ENCODE measurements at regions not wholly inside any gene's neighbourhood (a gene's known extent, or its start where the extent isn't known, plus 50 kb on each side); places are given as distances from the start of the nearest gene placed in this dataset.
"Not testable (repeated sequence)": the region's sequence is repeated elsewhere in the genome, so short reads cannot be mapped to it uniquely, and the experiment has no call there.

DNA sequence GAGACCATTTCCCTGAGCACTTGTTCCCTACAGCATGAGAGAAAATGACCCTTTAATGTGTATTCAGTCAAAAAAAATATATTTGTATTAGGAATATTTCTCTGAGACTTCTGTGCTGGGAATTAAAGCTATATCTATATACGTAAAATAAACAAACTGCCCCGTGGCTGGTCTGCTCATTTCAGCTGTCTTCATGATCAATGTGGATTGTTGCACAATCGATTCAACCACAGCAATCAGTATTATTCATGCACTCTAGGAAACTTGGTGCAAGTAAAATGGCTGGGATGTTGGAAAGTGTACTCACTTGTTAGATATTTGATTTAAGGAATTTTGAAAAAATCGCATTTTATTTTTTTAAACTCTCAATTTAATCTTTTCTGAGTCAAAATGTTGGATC is 307.9 kb upstream of the ZFP42 start:
- Histone ChIP-seq H3K9me3 (ENCODE audit: severe bottlenecking) (no peaks in the 10 kb centered on the region), H3K27me3 (ENCODE audit: insufficient read depth, poor library complexity, severe bottlenecking) (no peaks in the 10 kb centered on the region), H3K36me3 (ENCODE audit: low read depth) (no peaks in the 10 kb centered on the region), H3K4me1 (ENCODE audit: insufficient read depth, poor library complexity, severe bottlenecking) (no peaks in the 10 kb centered on the region), H3K27ac (ENCODE audit: poor library complexity, severe bottlenecking) (no peak overlapping the region), H3K4me3 (ENCODE audit: severe bottlenecking) (no peak overlapping the region)
- TF ChIP-seq, protein P1, sequence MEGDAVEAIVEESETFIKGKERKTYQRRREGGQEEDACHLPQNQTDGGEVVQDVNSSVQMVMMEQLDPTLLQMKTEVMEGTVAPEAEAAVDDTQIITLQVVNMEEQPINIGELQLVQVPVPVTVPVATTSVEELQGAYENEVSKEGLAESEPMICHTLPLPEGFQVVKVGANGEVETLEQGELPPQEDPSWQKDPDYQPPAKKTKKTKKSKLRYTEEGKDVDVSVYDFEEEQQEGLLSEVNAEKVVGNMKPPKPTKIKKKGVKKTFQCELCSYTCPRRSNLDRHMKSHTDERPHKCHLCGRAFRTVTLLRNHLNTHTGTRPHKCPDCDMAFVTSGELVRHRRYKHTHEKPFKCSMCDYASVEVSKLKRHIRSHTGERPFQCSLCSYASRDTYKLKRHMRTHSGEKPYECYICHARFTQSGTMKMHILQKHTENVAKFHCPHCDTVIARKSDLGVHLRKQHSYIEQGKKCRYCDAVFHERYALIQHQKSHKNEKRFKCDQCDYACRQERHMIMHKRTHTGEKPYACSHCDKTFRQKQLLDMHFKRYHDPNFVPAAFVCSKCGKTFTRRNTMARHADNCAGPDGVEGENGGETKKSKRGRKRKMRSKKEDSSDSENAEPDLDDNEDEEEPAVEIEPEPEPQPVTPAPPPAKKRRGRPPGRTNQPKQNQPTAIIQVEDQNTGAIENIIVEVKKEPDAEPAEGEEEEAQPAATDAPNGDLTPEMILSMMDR (IDR thresholded peaks at IDR 0.05; ENCODE audit: poor library complexity, severe bottlenecking): no peak
- DNase-seq (ENCODE audit: low spot score): no peak
- ATAC-seq (ENCODE audit: low read depth): no peak

- ATAC-seq (ENCODE audit: low read depth): no peak
- no peak for DNase-seq (ENCODE audit: low spot score)
- no peaks in the 10 kb centered on the region for H3K36me3 ChIP-seq (ENCODE audit: low read depth)
- H3K4me1 ChIP-seq (ENCODE audit: insufficient read depth, poor library complexity, severe bottlenecking): no peaks in the 10 kb centered on the region
- no peaks in the 10 kb centered on the region for H3K27me3 ChIP-seq (ENCODE audit: insufficient read depth, poor library complexity, severe bottlenecking)
- TF ChIP-seq, protein P1 (IDR thresholded peaks at IDR 0.05; ENCODE audit: poor library complexity, severe bottlenecking): no peak
- H3K9me3 ChIP-seq (ENCODE audit: severe bottlenecking): no peaks in the 10 kb centered on the region
- H3K4me3 ChIP-seq (ENCODE audit: severe bottlenecking): no peak overlapping the region
- no peak overlapping the region for H3K27ac ChIP-seq (ENCODE audit: poor library complexity, severe bottlenecking)
Measured at GRCh38 chr4:187692626-187693025, 302.9 kb upstream of the ZFP42 start.

DNA sequence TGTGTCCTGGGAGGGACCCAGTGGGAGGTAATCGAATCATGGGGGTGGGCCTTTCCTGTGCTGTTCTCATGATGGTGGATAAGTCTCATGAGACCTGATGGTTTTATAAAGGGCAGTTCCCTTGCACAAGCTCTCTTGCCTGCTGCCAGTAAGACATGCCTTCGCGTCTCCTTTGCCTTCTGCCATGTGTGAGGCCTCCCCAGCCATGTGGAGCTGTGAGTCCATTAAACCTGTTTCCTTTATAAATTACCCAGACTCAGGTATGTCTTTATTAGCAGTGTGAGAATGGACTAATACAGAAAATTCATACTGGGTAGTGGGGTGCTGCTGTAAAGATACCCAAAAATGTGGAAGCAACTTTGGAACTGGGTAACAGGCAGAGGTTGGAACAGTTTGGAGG is 300.0 kb upstream of the ZFP42 start:
- H3K4me3 ChIP-seq (ENCODE audit: severe bottlenecking); ATAC-seq (ENCODE audit: low read depth); H3K9me3 ChIP-seq (ENCODE audit: severe bottlenecking); H3K27me3 ChIP-seq (ENCODE audit: insufficient read depth, poor library complexity, severe bottlenecking); H3K27ac ChIP-seq (ENCODE audit: poor library complexity, severe bottlenecking); DNase-seq (ENCODE audit: low spot score); H3K36me3 ChIP-seq (ENCODE audit: low read depth); H3K4me1 ChIP-seq (ENCODE audit: insufficient read depth, poor library complexity, severe bottlenecking): not testable (repeated sequence)

DNA sequence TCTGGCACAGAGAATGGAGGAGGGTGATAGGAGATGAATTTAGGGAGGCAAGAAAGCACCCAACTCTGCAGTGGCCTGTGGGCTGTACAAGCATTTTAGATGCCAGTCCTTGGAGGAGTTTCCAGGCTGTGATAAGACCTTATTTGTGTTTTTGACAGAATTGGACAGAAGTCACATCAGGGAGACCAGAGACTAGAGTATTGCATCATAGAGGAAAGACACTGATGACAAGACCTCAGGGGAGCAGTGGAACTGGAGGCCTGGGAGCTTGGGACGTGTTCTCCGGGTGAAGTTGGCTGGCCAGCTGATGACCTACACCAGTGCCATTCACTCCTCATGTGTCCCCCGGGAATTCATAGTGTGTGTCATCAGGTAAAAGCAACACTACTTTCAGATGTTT is 284.0 kb upstream of the ZFP42 start:
- no peak for ATAC-seq (ENCODE audit: low read depth)
- no peak for DNase-seq (ENCODE audit: low spot score)
- no peak overlapping the region for H3K4me3 ChIP-seq (ENCODE audit: severe bottlenecking)
- H3K27me3 ChIP-seq (ENCODE audit: insufficient read depth, poor library complexity, severe bottlenecking): no peaks in the 10 kb centered on the region
- H3K4me1 ChIP-seq (ENCODE audit: insufficient read depth, poor library complexity, severe bottlenecking): no peaks in the 10 kb centered on the region
- no peak overlapping the region for H3K27ac ChIP-seq (ENCODE audit: poor library complexity, severe bottlenecking)
- TF ChIP-seq, protein P1 (IDR thresholded peaks at IDR 0.05; ENCODE audit: poor library complexity, severe bottlenecking): no peak
- H3K36me3 ChIP-seq (ENCODE audit: low read depth): no peaks in the 10 kb centered on the region
- peaks cover 4% of the 10 kb centered on the region for H3K9me3 ChIP-seq (ENCODE audit: severe bottlenecking)

- H3K27ac ChIP-seq (ENCODE audit: poor library complexity, severe bottlenecking): no peak overlapping the region
- TF ChIP-seq, protein P1 (IDR thresholded peaks at IDR 0.05; ENCODE audit: poor library complexity, severe bottlenecking): no peak
Measured at GRCh38 chr4:187714957-187715356, 280.6 kb upstream of the ZFP42 start.

More at GRCh38 chr4:187714957-187715356, 280.6 kb upstream of the ZFP42 start:
- Histone ChIP-seq H3K4me3 (ENCODE audit: severe bottlenecking) (no peak overlapping the region), H3K36me3 (ENCODE audit: low read depth) (no peaks in the 10 kb centered on the region), H3K9me3 (ENCODE audit: severe bottlenecking) (no peaks in the 10 kb centered on the region), H3K27me3 (ENCODE audit: insufficient read depth, poor library complexity, severe bottlenecking) (no peaks in the 10 kb centered on the region), H3K4me1 (ENCODE audit: insufficient read depth, poor library complexity, severe bottlenecking) (no peaks in the 10 kb centered on the region)
- ATAC-seq (ENCODE audit: low read depth) (no peak), DNase-seq (ENCODE audit: low spot score) (no peak)

Data from RWPE2 (cell line).